Stimulated activated CD8-positive, alpha-beta memory T cell treated with anti-CD3 and anti-CD28 coated beads, Interleukin-7, amount 100 ng/mL, for 4 hours (primary cell): ENCODE measurements at regions not wholly inside any gene's neighbourhood (a gene's known extent, or its start where the extent isn't known, plus 50 kb on each side); places are given as distances from the start of the nearest gene placed in this dataset.

Experiments used
- DNase-seq, 2 donors: peaks; one replicate each; pipeline ENCODE4 v3.0.0-alpha.2; 2020; ENCODE audit warnings: low read depth in 2 of 2

GRCh38 chr16:79865918-79866317 is 265.4 kb upstream of the MAF start:
- DNase-seq, result no peak

- no peak for DNase-seq
Observed at GRCh38 chr16:79864781-79865391, 264.3 kb upstream of the MAF start.

GRCh38 chr16:79864032-79864780 is 263.7 kb upstream of the MAF start:
- DNase-seq, result no peak

- DNase-seq, result no peak
Observed at GRCh38 chr16:79863128-79864031, 262.8 kb upstream of the MAF start.

GRCh38 chr16:79862601-79863000 is 262.1 kb upstream of the MAF start:
- DNase-seq, result no peak

- DNase-seq, result no peak
Observed at GRCh38 chr16:79856581-79856980, 256.0 kb upstream of the MAF start.

- no peak for DNase-seq
Observed at GRCh38 chr16:79850348-79850747, 249.8 kb upstream of the MAF start.

- DNase-seq, result no peak
Observed at GRCh38 chr16:79849119-79849518, 248.6 kb upstream of the MAF start.

GRCh38 chr16:79848719-79849118 is 248.2 kb upstream of the MAF start:
- DNase-seq, result no peak

GRCh38 chr16:79847569-79847968 is 247.0 kb upstream of the MAF start:
- no peak for DNase-seq

- no peak for DNase-seq
Observed at GRCh38 chr16:79847101-79847500, 246.6 kb upstream of the MAF start.

GRCh38 chr16:79845734-79846135 is 245.2 kb upstream of the MAF start:
- DNase-seq, result no peak

GRCh38 chr16:79845033-79845733 is 244.6 kb upstream of the MAF start:
- no peak for DNase-seq

GRCh38 chr16:79844603-79845002 is 244.1 kb upstream of the MAF start:
- no peak for DNase-seq

GRCh38 chr16:79843631-79844043 is 243.1 kb upstream of the MAF start:
- no peak for DNase-seq

GRCh38 chr16:79843145-79843544 is 242.6 kb upstream of the MAF start:
- no peak for DNase-seq

GRCh38 chr16:79842197-79842596 is 241.7 kb upstream of the MAF start:
- no peak for DNase-seq

GRCh38 chr16:79839466-79840341 is 239.2 kb upstream of the MAF start:
- DNase-seq, result no peak

GRCh38 chr16:79838496-79839259 is 238.1 kb upstream of the MAF start:
- DNase-seq, result no peak

GRCh38 chr16:79836144-79836543 is 235.6 kb upstream of the MAF start:
- no peak for DNase-seq
